HL-60 (cell line): ENCODE measurements at regions not wholly inside any gene's neighbourhood (a gene's known extent, or its start where the extent isn't known, plus 50 kb on each side); places are given as distances from the start of the nearest gene placed in this dataset.
"Not testable (repeated sequence)": the region's sequence is repeated elsewhere in the genome, so short reads cannot be mapped to it uniquely, and the experiment has no call there.

Experiments
- POLR2AphosphoS5 ChIP-seq: IDR thresholded peaks from 2 replicates; pipeline ENCODE4 v1.6.1; 2012; ENCODE audit warnings: low read depth
- TF ChIP-seq, protein P1 (sequence below): IDR thresholded peaks from one replicate; pipeline ENCODE4 v1.5.1; 2011; ENCODE audit warnings: low read length, control low read depth, inconsistent platforms; ENCODE audit not compliant: insufficient read depth
- TF ChIP-seq, protein P2 (sequence below): IDR thresholded peaks from 2 replicates; pipeline ENCODE4 v1.6.1; 2012; ENCODE audit warnings: low read depth; ENCODE audit not compliant: insufficient replicate concordance

DNA sequence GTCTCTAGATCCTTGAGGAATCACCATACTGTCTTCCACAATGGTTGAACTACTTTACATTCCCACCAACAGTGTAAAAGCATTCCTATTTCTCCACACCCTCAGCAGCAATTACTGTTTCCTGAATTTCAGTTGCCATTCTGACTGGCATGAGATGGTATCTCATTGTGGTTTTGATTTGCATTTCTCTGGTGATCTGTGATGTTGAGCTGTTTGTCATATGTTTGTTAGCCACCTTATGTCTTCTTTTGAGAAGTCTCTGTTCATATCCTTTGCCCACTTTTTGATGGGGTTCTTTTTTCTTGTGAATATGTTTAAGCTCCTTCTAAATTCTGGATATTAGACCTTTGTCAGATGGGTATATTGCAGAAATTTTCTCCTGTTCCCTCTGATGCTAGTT is 356.0 kb downstream of the IGSF11 start:
- TF ChIP-seq, protein P1, sequence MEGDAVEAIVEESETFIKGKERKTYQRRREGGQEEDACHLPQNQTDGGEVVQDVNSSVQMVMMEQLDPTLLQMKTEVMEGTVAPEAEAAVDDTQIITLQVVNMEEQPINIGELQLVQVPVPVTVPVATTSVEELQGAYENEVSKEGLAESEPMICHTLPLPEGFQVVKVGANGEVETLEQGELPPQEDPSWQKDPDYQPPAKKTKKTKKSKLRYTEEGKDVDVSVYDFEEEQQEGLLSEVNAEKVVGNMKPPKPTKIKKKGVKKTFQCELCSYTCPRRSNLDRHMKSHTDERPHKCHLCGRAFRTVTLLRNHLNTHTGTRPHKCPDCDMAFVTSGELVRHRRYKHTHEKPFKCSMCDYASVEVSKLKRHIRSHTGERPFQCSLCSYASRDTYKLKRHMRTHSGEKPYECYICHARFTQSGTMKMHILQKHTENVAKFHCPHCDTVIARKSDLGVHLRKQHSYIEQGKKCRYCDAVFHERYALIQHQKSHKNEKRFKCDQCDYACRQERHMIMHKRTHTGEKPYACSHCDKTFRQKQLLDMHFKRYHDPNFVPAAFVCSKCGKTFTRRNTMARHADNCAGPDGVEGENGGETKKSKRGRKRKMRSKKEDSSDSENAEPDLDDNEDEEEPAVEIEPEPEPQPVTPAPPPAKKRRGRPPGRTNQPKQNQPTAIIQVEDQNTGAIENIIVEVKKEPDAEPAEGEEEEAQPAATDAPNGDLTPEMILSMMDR, result not testable (repeated sequence)
- not testable (repeated sequence) for TF ChIP-seq POLR2AphosphoS5
- TF ChIP-seq, protein P2, sequence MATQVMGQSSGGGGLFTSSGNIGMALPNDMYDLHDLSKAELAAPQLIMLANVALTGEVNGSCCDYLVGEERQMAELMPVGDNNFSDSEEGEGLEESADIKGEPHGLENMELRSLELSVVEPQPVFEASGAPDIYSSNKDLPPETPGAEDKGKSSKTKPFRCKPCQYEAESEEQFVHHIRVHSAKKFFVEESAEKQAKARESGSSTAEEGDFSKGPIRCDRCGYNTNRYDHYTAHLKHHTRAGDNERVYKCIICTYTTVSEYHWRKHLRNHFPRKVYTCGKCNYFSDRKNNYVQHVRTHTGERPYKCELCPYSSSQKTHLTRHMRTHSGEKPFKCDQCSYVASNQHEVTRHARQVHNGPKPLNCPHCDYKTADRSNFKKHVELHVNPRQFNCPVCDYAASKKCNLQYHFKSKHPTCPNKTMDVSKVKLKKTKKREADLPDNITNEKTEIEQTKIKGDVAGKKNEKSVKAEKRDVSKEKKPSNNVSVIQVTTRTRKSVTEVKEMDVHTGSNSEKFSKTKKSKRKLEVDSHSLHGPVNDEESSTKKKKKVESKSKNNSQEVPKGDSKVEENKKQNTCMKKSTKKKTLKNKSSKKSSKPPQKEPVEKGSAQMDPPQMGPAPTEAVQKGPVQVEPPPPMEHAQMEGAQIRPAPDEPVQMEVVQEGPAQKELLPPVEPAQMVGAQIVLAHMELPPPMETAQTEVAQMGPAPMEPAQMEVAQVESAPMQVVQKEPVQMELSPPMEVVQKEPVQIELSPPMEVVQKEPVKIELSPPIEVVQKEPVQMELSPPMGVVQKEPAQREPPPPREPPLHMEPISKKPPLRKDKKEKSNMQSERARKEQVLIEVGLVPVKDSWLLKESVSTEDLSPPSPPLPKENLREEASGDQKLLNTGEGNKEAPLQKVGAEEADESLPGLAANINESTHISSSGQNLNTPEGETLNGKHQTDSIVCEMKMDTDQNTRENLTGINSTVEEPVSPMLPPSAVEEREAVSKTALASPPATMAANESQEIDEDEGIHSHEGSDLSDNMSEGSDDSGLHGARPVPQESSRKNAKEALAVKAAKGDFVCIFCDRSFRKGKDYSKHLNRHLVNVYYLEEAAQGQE, result not testable (repeated sequence)
